HAP-1 (cell line): ENCODE measurements at regions not wholly inside any gene's neighbourhood (a gene's known extent, or its start where the extent isn't known, plus 50 kb on each side); places are given as distances from the start of the nearest gene placed in this dataset.
A peak's percentile ranks its signal among the peaks of the same experiment; 100 is the strongest.

Experiments used
- DNase-seq, 2 experiments: peaks; one replicate each; pipeline ENCODE4 v3.0.0-alpha.2; 2016 to 2020; ENCODE audit warnings: low spot score in 2 of 2
- H3K27me3 ChIP-seq: fragments of 250-450 bp; sonication (Bioruptor Pico); 2 replicates; pipeline ENCODE4 v1.5.1; 2020; ENCODE audit warnings: low read depth, mild to moderate bottlenecking, moderate library complexity
- H3K36me3 ChIP-seq: fragments of 250-450 bp; sonication (Bioruptor Pico); replicated peaks from 2 replicates; pipeline ENCODE4 v1.5.1; 2020; ENCODE audit warnings: mild to moderate bottlenecking
- H3K4me1 ChIP-seq: fragments of 250-450 bp; sonication (Bioruptor Pico); 2 replicates; pipeline ENCODE4 v1.5.1; 2020; ENCODE audit warnings: mild to moderate bottlenecking
- H3K4me3 ChIP-seq: fragments of 250-450 bp; sonication (Bioruptor Pico); 2 replicates; pipeline ENCODE4 v1.5.1; 2020; ENCODE audit warnings: mild to moderate bottlenecking, moderate library complexity
- H3K9me3 ChIP-seq: fragments of 250-450 bp; sonication (Bioruptor Pico); 2 replicates; pipeline ENCODE4 v1.5.1; 2020; ENCODE audit warnings: mild to moderate bottlenecking, moderate library complexity
- in situ Hi-C: fragments of 300-500 bp; cut with MboI; formaldehyde crosslinking; loops from 3 replicates; pipeline ENCODE4 v1.14.3; 2020; ENCODE audit warnings: low sequenced_read_pairs, inconsistent platforms, mixed read lengths

DNA sequence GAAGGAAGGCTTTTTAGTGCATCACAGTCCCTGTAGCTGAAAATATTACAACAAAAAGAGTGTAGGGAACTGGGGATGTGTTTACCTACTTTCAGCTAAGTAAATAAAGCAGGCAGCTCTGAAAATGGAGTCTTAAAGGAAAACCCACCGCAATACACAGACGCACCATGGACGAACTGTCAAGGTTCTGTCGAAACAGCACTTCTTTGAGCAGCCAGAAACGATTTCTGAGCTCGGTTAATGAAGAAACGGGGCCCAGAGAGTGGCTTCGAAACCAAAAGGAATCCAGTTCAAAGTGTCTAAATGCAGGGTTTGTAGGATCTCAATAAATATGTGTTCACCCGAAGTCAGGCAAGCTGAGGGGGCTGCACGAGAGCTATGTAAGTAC lies 275.4 kb upstream of the NEBL start:
- H3K27me3 ChIP-seq, result no peaks in the 10 kb centered on the region
- in situ Hi-C loops, result no loop called here
- no peak for DNase-seq
- no peaks in the 10 kb centered on the region for H3K9me3 ChIP-seq
- no peaks in the 10 kb centered on the region for H3K36me3 ChIP-seq
- H3K4me1 ChIP-seq, result peaks cover 26% of the 10 kb centered on the region
- H3K4me3 ChIP-seq, result peak overlapping the region; percentile 58

DNA sequence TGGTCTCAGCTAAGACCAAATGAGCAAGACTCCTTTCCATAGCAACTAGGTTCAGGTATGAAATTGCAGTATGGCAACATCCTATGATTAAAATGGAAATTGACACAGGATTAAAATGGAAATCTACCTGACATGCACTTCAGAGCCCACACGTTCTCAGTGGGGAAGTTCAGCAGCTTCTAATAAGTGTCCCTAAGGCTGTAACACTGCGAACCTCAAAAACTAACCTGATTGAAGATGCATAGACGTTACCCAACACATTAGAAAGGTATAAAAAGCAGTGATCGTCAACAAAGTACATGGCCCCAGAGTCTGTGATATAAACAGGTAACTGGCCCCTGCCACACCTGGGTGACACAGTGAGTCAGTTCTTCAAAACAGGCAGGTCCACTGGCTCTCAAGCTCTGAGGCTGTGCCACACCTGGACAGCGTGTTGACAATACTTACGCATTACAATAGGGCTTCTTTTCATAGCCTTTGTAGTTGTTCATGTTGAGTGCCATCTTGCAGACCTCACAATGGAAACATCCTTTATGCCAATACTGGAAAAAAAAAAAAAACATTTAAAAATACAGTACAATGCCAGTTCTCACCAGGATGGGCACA lies 274.9 kb upstream of the NEBL start:
- Histone ChIP-seq H3K4me1 (peaks cover 26% of the 10 kb centered on the region), H3K36me3 (no peaks in the 10 kb centered on the region), H3K4me3 (no peak overlapping the region; the same call in 1 of the 2 replicates), H3K27me3 (no peaks in the 10 kb centered on the region), H3K9me3 (no peaks in the 10 kb centered on the region)
- in situ Hi-C loops, result no loop called here
- no peak for DNase-seq

DNA sequence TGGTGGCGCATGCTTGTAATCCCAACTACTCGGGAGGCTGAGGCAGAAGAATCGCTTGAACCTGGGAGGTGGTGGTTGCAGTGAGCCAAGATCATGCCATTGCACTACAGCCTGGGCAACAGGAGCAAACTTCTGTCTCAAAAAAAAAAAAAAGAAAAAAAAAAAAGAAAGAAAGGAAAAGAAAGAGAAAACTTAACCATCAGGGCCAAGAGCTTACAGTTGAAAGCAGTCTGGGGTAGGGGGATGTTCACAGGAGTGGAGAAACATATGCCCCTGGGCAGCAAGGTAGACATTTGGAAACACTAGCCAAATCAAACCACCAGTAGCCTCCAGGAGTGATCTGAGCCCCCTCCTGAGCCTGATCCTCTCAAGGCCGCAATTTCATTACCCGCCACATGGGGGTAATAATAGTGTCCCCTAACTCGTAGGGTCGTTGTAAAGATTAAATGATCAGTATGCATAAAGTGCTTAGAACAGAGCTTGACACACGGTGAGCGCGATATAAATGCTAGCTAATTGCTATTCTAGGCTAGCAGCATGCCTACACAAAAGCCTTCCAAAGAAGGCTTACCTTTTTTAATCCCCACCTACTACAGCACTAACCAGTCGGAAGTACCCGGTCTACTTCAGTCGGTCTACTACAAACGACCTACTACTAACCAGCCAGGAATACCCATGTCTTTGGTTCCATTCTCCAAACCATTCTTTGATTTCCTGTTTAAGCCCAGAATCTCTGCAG lies 274.3 kb upstream of the NEBL start:
- no peaks in the 10 kb centered on the region for H3K36me3 ChIP-seq
- H3K27me3 ChIP-seq, result no peaks in the 10 kb centered on the region
- DNase-seq, result peak in 1 of 2 experiments; percentile 53
- peaks cover 21% of the 10 kb centered on the region for H3K4me1 ChIP-seq
- no peaks in the 10 kb centered on the region for H3K9me3 ChIP-seq
- no peak overlapping the region; the same call in 1 of the 2 replicates for H3K4me3 ChIP-seq
- in situ Hi-C loops, result no loop called here

DNA sequence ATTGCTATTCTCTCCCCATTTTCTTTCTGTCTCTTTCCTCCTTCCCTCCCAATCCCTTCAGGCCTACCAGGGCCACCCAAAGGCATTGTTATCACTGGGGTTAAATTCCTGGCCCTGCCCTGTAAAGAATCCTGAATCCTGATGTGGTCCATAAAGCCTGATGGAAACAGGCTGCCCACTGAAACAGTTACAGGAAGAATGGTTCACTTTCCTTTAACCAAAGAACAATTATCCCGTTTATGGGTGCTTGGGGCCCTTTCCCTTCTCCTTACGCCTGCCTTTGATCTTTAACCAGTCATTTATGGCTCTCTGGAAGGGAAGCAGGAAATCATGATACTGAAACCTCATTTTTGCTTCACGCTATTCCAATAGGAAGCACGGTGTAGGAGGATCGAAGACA lies 273.1 kb upstream of the NEBL start:
- Histone ChIP-seq H3K36me3 (no peaks in the 10 kb centered on the region), H3K4me1 (peaks cover 13% of the 10 kb centered on the region), H3K27me3 (no peaks in the 10 kb centered on the region), H3K4me3 (no peak overlapping the region), H3K9me3 (no peaks in the 10 kb centered on the region)
- DNase-seq, result no peak
- in situ Hi-C loops, result no loop called here

DNA sequence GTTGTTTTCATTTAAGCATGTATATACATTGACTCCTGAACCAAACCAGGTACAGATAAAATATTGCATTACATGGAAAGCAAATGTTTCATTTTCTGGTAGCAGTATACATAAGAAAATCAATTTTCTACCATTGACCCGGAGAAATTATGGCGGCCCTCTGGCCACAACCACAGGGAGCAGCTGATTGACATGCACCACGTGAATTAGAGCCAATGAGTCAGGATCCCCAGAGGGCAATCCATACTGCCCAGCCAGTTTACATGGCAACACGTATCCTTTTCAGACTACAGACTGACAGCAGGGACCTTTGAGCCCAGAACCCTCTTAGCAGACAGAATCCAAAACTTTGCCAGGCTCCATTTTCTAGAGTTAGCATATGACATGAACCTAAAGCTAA lies 272.2 kb upstream of the NEBL start:
- no peak for DNase-seq
- in situ Hi-C loops, result no loop called here
- Histone ChIP-seq H3K4me3 (no peak overlapping the region), H3K9me3 (no peaks in the 10 kb centered on the region), H3K4me1 (peaks cover 4% of the 10 kb centered on the region), H3K27me3 (no peaks in the 10 kb centered on the region), H3K36me3 (no peaks in the 10 kb centered on the region)

DNA sequence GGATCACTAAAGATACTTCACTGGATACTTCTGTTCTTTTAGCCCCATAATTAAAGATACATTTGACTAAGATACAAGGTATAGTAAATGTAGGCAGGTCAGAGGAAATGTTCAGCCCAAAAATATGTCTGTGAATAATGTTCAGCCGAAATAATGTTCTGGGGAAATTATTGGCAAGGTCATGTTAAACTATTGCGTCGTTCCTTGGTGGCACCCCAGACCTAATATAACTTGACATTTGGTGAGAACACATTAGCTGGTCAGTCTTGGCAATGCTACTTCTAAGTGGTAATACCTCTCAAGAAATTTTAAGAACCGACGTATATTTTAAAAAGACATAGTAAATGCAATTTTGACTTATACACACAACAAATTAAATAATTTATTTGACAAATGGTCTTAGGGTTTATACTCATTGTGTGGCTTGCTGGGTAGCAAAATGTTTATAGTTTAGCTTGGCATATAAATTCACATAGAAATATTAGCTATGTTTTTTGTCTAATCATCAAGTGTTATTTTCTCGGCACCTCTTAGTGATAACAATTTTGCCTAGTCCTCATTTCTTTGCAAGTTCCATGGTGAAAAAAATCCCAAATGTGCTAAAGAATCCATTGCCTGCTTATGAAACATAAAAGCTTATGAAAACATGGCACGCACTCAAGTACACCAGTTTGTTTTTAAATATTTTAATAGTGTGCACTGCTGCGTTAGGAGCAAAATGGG lies 270.3 kb upstream of the NEBL start:
- no peaks in the 10 kb centered on the region for H3K36me3 ChIP-seq
- H3K4me1 ChIP-seq, result peaks cover under 1% of the 10 kb centered on the region
- no peak overlapping the region for H3K4me3 ChIP-seq
- no peaks in the 10 kb centered on the region for H3K27me3 ChIP-seq
- H3K9me3 ChIP-seq, result no peaks in the 10 kb centered on the region
- no peak for DNase-seq
- in situ Hi-C loops, result no loop called here

DNA sequence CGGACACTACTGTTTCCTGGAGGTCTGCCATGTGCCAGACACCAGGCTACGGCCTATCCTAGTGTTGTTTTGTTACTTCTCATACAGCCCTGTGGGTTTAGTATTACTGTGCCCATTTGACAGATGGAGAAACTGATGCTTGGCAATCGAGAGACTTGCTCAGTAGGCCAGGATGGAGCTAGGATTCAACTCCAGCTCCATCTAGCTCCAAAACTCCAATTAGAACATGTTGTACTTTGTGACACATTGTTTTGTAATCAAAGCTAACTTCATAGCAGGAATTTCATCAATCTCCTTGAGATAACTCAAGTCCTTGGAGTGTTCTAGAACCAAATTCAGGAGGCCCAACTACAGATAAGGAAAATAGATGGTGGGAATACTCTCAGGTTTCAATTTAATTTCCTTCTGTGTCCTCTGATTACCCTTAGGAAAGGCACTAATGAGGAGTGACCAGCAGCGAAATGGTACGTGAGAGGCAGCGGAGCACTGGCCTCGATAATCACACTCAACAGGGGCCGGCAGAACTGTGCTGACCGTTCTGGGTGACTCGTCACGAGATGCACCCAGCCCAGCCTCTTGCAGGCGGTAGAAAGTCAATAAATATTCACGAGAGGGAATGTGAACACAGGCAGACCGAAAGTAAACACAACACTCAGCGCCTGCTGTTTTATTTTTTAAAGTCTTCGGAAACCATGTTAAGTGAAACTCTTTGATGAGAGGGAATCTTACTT lies 269.6 kb upstream of the NEBL start:
- DNase-seq, result no peak
- in situ Hi-C loops, result no loop called here
- no peak overlapping the region for H3K4me3 ChIP-seq
- H3K4me1 ChIP-seq, result peaks cover 4% of the 10 kb centered on the region; the same call in 1 of the 2 replicates
- H3K9me3 ChIP-seq, result no peaks in the 10 kb centered on the region
- H3K36me3 ChIP-seq, result no peaks in the 10 kb centered on the region
- no peaks in the 10 kb centered on the region for H3K27me3 ChIP-seq

DNA sequence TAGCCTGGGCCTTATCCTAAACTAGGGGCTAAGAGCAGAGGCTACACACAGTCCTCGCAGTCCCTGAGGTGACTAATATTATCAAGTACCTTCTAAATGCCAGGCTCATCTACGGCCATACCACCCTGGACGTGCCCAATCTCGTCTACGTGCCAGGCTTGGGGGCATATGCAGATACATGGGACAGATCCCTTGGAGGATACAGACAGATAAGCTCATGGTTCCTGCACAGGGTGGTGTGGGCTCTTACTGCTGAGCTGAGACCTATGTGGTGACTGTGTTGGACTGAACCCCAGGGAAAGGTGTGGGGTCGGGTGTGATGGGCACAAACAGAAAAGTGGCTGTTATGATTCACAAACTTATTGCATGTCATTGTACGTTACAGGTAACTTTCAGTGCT lies 268.4 kb upstream of the NEBL start:
- H3K27me3 ChIP-seq, result no peaks in the 10 kb centered on the region
- H3K4me1 ChIP-seq, result peaks cover 11% of the 10 kb centered on the region; the same call in 1 of the 2 replicates
- H3K9me3 ChIP-seq, result no peaks in the 10 kb centered on the region
- no peaks in the 10 kb centered on the region for H3K36me3 ChIP-seq
- in situ Hi-C loops, result no loop called here
- no peak overlapping the region for H3K4me3 ChIP-seq
- DNase-seq, result no peak

DNA sequence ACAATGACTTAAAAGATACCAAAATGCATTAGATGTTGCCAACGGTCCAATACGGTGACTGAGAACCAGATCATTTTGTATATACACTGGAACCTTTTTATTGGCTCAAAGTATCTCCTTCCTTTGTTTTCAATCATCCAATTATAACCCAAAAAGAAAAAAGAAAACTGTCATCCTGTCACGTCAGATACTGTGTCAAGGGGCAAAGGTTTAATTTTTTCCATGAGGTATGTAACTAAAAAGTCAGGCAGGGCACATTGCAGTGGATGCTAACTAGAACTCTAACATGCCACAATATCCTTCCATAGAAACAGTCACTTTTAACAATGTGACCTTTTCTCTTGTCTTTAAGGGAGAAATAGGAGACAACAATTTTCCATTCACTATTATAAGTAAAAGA lies 267.6 kb upstream of the NEBL start:
- in situ Hi-C loops, result no loop called here
- Histone ChIP-seq H3K4me1 (peaks cover 14% of the 10 kb centered on the region; the same call in 1 of the 2 replicates), H3K27me3 (no peaks in the 10 kb centered on the region), H3K9me3 (no peaks in the 10 kb centered on the region), H3K36me3 (no peaks in the 10 kb centered on the region), H3K4me3 (no peak overlapping the region)
- DNase-seq, result no peak

DNA sequence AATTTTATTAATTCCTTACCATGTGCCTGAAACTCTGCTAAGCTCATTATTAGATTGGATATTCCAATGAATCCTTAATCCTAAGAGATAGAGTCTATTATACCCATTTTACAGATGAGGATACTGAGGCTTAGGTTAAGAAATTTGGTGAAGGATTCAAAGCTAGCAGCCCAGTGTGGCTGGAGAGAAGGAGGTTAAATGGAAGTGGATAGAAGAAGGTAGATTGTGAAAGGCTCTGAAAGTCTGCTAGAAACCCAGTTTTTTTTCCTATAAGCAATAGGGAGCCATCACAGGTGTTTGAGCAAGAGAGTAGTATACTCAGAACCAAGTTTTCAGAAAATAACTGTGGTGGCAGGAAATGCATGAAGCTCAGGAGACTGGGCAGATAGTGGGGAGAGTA lies 265.8 kb upstream of the NEBL start:
- in situ Hi-C loops, result no loop called here
- no peaks in the 10 kb centered on the region for H3K9me3 ChIP-seq
- H3K36me3 ChIP-seq, result no peaks in the 10 kb centered on the region
- no peak overlapping the region for H3K4me3 ChIP-seq
- DNase-seq, result no peak
- peaks cover 14% of the 10 kb centered on the region for H3K4me1 ChIP-seq
- no peaks in the 10 kb centered on the region for H3K27me3 ChIP-seq

DNA sequence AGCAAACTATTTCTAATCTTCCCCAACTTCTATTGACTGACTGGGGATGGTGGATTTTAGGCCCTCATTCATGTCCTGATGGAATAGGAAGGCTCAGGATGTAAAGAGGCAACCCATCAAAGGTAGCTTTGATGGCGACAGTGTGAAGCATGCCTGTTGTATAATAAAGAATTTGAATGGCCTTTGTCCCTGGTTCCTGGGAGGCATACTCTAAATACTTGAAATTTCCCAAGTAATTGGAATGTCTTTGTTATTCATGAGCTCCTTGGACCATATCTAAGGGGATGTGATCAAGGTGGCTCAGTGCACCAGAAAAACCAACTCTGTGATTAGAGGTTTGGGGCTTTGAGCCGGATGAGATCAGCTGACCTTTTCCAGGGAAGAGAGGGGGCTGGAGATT lies 264.5 kb upstream of the NEBL start:
- H3K4me3 ChIP-seq, result no peak overlapping the region
- H3K9me3 ChIP-seq, result no peaks in the 10 kb centered on the region
- DNase-seq, result peak; percentile 34 to 59
- H3K4me1 ChIP-seq, result peaks cover 14% of the 10 kb centered on the region
- H3K36me3 ChIP-seq, result no peaks in the 10 kb centered on the region
- in situ Hi-C loops, result no loop called here
- H3K27me3 ChIP-seq, result no peaks in the 10 kb centered on the region

DNA sequence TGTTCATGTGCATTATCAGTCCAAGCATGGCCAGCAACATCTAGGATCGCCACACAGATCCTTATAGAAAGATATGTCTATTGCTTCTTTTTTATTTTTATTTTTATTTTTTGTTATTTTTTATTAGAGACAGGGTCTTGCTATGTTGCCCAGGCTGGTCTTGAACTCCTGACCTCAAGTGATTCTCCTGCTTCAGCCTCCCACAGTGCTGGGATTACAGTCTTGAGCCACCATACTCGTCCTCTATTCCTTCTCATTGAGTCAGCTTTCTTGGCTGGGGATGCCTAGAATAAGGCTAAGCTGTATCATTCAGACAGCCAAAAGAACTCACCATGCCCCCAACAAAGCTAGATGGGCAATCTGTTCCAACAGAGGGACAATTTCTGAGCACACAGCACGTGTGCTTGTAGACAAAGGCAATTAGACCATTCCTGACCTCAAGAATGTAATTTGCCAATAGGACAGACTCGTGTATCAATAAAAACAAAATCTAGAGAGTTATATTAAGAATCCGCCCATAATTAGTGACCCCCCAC lies 264.0 kb upstream of the NEBL start:
- in situ Hi-C loops, result no loop called here
- no peak overlapping the region for H3K4me3 ChIP-seq
- H3K36me3 ChIP-seq, result no peaks in the 10 kb centered on the region
- peaks cover 14% of the 10 kb centered on the region for H3K4me1 ChIP-seq
- H3K27me3 ChIP-seq, result no peaks in the 10 kb centered on the region
- H3K9me3 ChIP-seq, result no peaks in the 10 kb centered on the region
- no peak for DNase-seq

DNA sequence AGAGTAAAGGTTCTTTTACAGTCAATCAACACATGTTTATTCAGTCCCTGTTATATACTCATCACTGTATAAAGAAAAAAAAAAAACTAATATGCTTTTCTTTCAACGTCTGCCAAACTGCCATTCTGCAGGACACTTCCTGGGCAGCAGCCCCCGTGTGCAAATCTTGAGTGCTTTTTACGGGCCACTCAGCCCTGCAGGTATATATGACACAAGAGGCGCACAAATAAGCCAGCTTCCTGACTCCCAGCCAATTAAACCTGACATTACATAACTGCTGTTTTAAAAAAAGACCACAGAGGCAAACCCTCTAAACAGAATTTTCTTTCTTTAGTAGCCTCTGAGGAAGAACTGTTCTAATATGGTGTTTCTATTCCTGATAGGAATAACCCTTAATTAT lies 263.0 kb upstream of the NEBL start:
- H3K9me3 ChIP-seq, result no peaks in the 10 kb centered on the region
- DNase-seq, result no peak
- H3K27me3 ChIP-seq, result no peaks in the 10 kb centered on the region
- H3K4me1 ChIP-seq, result peaks cover 14% of the 10 kb centered on the region
- H3K36me3 ChIP-seq, result no peaks in the 10 kb centered on the region
- in situ Hi-C loops, result no loop called here
- H3K4me3 ChIP-seq, result no peak overlapping the region
